ENCODE measurements at regions not wholly inside any gene's neighbourhood (a gene's known extent, or its start where the extent isn't known, plus 50 kb on each side); places are given as distances from the start of the nearest gene placed in this dataset.

DNA sequence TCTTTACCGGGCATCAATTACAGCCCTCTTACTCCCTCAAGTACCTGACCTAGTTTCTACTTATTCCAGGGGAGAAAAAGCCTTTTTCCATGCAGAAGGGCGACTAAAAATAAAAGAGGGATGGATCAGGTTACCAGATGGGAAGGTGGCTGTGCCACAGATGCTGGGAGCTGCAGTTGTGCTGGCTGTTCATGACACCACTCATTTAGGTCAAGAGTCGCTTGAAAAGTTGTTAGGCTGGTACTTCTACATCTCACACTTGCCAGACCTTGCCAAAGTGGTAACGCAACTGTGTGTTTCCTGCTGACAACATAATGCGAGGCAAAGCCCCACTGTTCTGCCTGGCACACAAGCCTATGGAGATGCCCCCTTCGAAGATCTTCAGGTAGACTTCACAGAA, 148.4 kb upstream of the FGF16 start:
- TF ChIP-seq EZH2 (IDR thresholded peaks at IDR 0.05), result no peak
- TF ChIP-seq RAD21 (IDR thresholded peaks at IDR 0.05; ENCODE audit: low read depth), result no peak
- TF ChIP-seq, protein P1, sequence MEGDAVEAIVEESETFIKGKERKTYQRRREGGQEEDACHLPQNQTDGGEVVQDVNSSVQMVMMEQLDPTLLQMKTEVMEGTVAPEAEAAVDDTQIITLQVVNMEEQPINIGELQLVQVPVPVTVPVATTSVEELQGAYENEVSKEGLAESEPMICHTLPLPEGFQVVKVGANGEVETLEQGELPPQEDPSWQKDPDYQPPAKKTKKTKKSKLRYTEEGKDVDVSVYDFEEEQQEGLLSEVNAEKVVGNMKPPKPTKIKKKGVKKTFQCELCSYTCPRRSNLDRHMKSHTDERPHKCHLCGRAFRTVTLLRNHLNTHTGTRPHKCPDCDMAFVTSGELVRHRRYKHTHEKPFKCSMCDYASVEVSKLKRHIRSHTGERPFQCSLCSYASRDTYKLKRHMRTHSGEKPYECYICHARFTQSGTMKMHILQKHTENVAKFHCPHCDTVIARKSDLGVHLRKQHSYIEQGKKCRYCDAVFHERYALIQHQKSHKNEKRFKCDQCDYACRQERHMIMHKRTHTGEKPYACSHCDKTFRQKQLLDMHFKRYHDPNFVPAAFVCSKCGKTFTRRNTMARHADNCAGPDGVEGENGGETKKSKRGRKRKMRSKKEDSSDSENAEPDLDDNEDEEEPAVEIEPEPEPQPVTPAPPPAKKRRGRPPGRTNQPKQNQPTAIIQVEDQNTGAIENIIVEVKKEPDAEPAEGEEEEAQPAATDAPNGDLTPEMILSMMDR (IDR thresholded peaks at IDR 0.05 in 2 of 3, conservative IDR thresholded peaks at IDR 0.05 in 1 of 3; ENCODE audit: borderline replicate concordance in 1 of 3, insufficient read depth in 1 of 3, low read depth in 2 of 3, low read length in 2 of 3), result no peak
- no peak for TF ChIP-seq EGR1 (IDR thresholded peaks at IDR 0.05; ENCODE audit: low read depth)
- no peak for TF ChIP-seq ZNF274 (IDR thresholded peaks at IDR 0.05; ENCODE audit: low read depth, low read length)
